ENCODE measurements at regions not wholly inside any gene's neighbourhood (a gene's known extent, or its start where the extent isn't known, plus 50 kb on each side); places are given as distances from the start of the nearest gene placed in this dataset. TPM values are rescaled to one million over a fixed set of nuclear protein-coding genes. Genes with fewer than 3 reads are reported as not detected.

DNA sequence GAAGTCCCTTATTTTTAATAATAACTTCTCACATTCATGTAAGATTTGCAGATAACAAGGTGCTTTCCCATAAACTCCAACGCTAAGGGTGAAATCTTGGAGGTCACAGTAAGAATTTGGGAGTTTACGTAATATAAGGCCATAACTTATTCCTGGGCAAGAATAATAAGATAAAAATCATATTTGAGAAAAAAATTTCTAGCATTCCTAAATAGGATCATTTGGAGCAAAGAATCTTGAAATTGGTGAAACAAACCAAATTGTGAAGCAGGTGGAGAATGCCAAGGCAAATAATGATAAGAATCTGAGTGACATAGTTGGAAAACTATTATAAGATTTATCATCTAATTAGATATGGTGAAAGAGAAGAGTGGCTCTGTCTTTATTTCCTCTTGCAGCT, 50.4 kb upstream of the FGF16 start:
- Mint-ChIP-seq H3K4me3 (ENCODE audit: low read depth, unreplicated experiment) (no peak overlapping the region), H3K27ac (ENCODE audit: unreplicated experiment) (no peak overlapping the region), H3K27me3 (ENCODE audit: unreplicated experiment) (peaks cover 13% of the 10 kb centered on the region), H3K36me3 (ENCODE audit: insufficient read depth, unreplicated experiment) (no peaks in the 10 kb centered on the region), H3K9me3 (ENCODE audit: low read depth, unreplicated experiment) (peaks cover 2% of the 10 kb centered on the region), H3K4me1 (ENCODE audit: low read depth, unreplicated experiment) (no peaks in the 10 kb centered on the region)
- intact Hi-C loops (cut with micrococcal nuclease; ENCODE audit: unreplicated experiment), result no loop called here
- no TSS peak for BruUV-seq (replicated peaks)
- DNase-seq, result no peak
- CTCF ChIA-PET, result no interaction called here
- TF ChIP-seq, protein P1, sequence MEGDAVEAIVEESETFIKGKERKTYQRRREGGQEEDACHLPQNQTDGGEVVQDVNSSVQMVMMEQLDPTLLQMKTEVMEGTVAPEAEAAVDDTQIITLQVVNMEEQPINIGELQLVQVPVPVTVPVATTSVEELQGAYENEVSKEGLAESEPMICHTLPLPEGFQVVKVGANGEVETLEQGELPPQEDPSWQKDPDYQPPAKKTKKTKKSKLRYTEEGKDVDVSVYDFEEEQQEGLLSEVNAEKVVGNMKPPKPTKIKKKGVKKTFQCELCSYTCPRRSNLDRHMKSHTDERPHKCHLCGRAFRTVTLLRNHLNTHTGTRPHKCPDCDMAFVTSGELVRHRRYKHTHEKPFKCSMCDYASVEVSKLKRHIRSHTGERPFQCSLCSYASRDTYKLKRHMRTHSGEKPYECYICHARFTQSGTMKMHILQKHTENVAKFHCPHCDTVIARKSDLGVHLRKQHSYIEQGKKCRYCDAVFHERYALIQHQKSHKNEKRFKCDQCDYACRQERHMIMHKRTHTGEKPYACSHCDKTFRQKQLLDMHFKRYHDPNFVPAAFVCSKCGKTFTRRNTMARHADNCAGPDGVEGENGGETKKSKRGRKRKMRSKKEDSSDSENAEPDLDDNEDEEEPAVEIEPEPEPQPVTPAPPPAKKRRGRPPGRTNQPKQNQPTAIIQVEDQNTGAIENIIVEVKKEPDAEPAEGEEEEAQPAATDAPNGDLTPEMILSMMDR (IDR thresholded peaks at IDR 0.05; ENCODE audit: unreplicated experiment), result no peak

Small RNAs in the stretch of these regions (microRNA-seq; reads per million reads assigned to microRNA genes)
- gene MIR325, result not detected
- gene MIR384, result not detected
